ENCODE measurements at regions not wholly inside any gene's neighbourhood (a gene's known extent, or its start where the extent isn't known, plus 50 kb on each side); places are given as distances from the start of the nearest gene placed in this dataset.

- Histone ChIP-seq H3K36me3 (ENCODE audit: control insufficient read depth in 1 of 2, insufficient read depth in 2 of 2, low read length in 2 of 2) (no peaks in the 10 kb centered on the region), H3K4me3 (replicated peaks in 1 of 2; ENCODE audit: low read depth in 1 of 2, low read length in 2 of 2) (no peak overlapping the region), H3K27ac (ENCODE audit: low read depth, low read length) (no peak overlapping the region), H3K9me2 (ENCODE audit: insufficient read depth) (no peaks in the 10 kb centered on the region), H3K4me1 (ENCODE audit: control insufficient read depth in 1 of 2, insufficient read depth in 2 of 2, low read length in 2 of 2) (no peaks in the 10 kb centered on the region), H3K9me3 (ENCODE audit: control insufficient read depth in 1 of 2, insufficient read depth in 1 of 2, low read depth in 1 of 2, low read length in 2 of 2) (no peaks in the 10 kb centered on the region), H3K4me2 (ENCODE audit: low read length) (no peak overlapping the region), H3K79me2 (ENCODE audit: insufficient read depth, low read length) (no peaks in the 10 kb centered on the region), H3K9ac (ENCODE audit: low read length) (no peak overlapping the region), H4K20me1 (ENCODE audit: insufficient read depth) (no peaks in the 10 kb centered on the region), H3K27me3 (ENCODE audit: insufficient read depth, low read length) (no peaks in the 10 kb centered on the region), H2AFZ (ENCODE audit: low read depth, low read length, poor library complexity, severe bottlenecking) (no peak overlapping the region)
- BruUV-seq (replicated peaks) = no TSS peak
- no peak for TF ChIP-seq ZBTB33 (IDR thresholded peaks at IDR 0.05; ENCODE audit: extremely low read depth, insufficient replicate concordance, low read length)
- TF ChIP-seq CTCF (IDR thresholded peaks at IDR 0.05 in 2 of 3, conservative IDR thresholded peaks at IDR 0.05 in 1 of 3; ENCODE audit: borderline replicate concordance in 1 of 3, insufficient read depth in 1 of 3, low read depth in 2 of 3, low read length in 2 of 3) = no peak
- no peak for TF ChIP-seq EZH2 (IDR thresholded peaks at IDR 0.05)
- no peak for TF ChIP-seq ZNF274 (IDR thresholded peaks at IDR 0.05; ENCODE audit: low read depth, low read length)
- TF ChIP-seq REST (IDR thresholded peaks at IDR 0.05; ENCODE audit: low read depth) = no peak
- no peak for TF ChIP-seq TCF7L2 (IDR thresholded peaks at IDR 0.05; ENCODE audit: borderline replicate concordance, extremely low read depth, insufficient read depth, insufficient read length)
- TF ChIP-seq RAD21 (IDR thresholded peaks at IDR 0.05; ENCODE audit: low read depth) = no peak
- no peak for TF ChIP-seq SRF (IDR thresholded peaks at IDR 0.05; ENCODE audit: low read depth)
- intact Hi-C loops (cut with micrococcal nuclease) = loop anchor here (5.0 kb wide), 1 partner anchor 353 kb away; no protein-coding TSS in a partner anchor
- ChIA-PET POLR2A (no interaction called here), CTCF (no interaction called here), RAD21 (ENCODE audit: low non-redundant PET in 1 of 2, low total read pairs in 2 of 2, uncharacterized antibody in 2 of 2, unreplicated experiment in 2 of 2) (no interaction called here)
- DNase-seq (ENCODE audit: low read depth, low spot score) (no peak), ATAC-seq (no peak)
These were observed 100.0 kb upstream of the EEA1 start for GRCh38 chr12:93029091-93029490.
